ENCODE measurements at regions not wholly inside any gene's neighbourhood (a gene's known extent, or its start where the extent isn't known, plus 50 kb on each side); places are given as distances from the start of the nearest gene placed in this dataset.

DNA sequence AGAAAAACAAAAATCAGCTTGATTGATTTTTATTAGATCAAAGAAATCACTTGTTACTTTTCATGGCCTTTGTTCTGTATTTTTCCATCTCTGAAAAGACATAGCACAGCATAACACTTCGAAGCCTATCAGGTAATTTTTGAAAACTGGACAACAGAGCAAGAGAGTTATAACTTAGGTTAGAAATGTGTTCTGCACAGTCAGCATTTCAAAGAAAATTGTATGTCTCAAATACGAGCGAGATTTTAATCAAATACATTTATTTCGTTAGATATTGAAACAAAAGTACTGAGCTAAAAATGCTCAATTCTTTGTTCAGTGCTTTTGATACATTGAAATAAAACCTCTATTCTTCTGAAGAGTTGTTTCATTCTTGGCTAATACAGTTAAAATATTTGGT, 144.1 kb upstream of the SLC10A2 start:
- no peak for TF ChIP-seq CTCF (IDR thresholded peaks at IDR 0.05)
- no peak for TF ChIP-seq POLR2A (IDR thresholded peaks at IDR 0.05)

Data from thyroid gland (tissue), 4 donors.